Ovary (tissue), 3 donors: ENCODE measurements at regions not wholly inside any gene's neighbourhood (a gene's known extent, or its start where the extent isn't known, plus 50 kb on each side); places are given as distances from the start of the nearest gene placed in this dataset.

ENCODE experiments used
- CTCF ChIP-seq, 3 donors: fragments of 450-650 bp in 2 of 3; fragments of 200-600 bp in 1 of 3; IDR thresholded peaks; one replicate each; pipeline versions ENCODE4 v1.5.1 to v1.8.0; 2016 to 2022; ENCODE audit warnings: antibody characterized with exemption in 3 of 3, mild to moderate bottlenecking in 1 of 3
- POLR2A ChIP-seq: fragments of 450-650 bp; IDR thresholded peaks from one replicate; pipeline ENCODE4 v1.6.1; 2017; ENCODE audit warnings: antibody characterized with exemption, mild to moderate bottlenecking, moderate library complexity
- donor health status: DM: no; HTN: no; CAD: no.

GRCh38 chr12:43044241-43044640 is 454.7 kb upstream of the PRICKLE1 start:
- no peak for TF ChIP-seq CTCF (IDR thresholded peaks at IDR 0.05)
- no peak for TF ChIP-seq POLR2A
